DOHH2 (cell line): ENCODE measurements at regions not wholly inside any gene's neighbourhood (a gene's known extent, or its start where the extent isn't known, plus 50 kb on each side); places are given as distances from the start of the nearest gene placed in this dataset.

Source experiments
- EZH2phosphoT487 ChIP-seq: fragments of 200-600 bp; sonication (generic); IDR thresholded peaks from 2 replicates; pipeline ENCODE4 v1.6.1; 2017; ENCODE audit warnings: borderline replicate concordance, mild to moderate bottlenecking, antibody characterized with exemption, low read length, moderate library complexity, mixed read lengths
- TF ChIP-seq, protein P1 (sequence below): fragments of 200-600 bp; sonication (generic); IDR thresholded peaks from one replicate; pipeline ENCODE4 v1.5.1; 2014; ENCODE audit warnings: antibody characterized with exemption, mild to moderate bottlenecking, low read depth, low read length; ENCODE audit not compliant: poor library complexity, severe bottlenecking

DNA sequence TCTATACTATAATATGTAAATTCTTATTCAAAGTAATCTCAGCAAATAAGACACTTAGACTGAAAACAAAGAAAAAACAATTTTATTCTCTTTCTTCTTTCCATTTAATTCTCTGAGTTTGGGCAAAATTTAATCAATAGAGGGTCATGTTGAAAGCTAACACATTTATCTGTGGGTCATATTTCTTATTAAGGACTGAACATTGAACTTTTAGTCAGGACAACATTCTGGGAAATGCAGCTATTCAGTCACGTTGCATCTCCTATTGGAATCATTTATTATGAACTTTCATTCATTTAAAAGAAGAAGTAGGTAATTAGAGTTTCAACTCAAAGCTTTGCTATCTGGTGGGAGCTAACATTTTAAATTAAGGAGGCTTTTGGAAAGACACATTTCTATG is 372.5 kb downstream of the MAN2A1 start:
- TF ChIP-seq, protein P1, sequence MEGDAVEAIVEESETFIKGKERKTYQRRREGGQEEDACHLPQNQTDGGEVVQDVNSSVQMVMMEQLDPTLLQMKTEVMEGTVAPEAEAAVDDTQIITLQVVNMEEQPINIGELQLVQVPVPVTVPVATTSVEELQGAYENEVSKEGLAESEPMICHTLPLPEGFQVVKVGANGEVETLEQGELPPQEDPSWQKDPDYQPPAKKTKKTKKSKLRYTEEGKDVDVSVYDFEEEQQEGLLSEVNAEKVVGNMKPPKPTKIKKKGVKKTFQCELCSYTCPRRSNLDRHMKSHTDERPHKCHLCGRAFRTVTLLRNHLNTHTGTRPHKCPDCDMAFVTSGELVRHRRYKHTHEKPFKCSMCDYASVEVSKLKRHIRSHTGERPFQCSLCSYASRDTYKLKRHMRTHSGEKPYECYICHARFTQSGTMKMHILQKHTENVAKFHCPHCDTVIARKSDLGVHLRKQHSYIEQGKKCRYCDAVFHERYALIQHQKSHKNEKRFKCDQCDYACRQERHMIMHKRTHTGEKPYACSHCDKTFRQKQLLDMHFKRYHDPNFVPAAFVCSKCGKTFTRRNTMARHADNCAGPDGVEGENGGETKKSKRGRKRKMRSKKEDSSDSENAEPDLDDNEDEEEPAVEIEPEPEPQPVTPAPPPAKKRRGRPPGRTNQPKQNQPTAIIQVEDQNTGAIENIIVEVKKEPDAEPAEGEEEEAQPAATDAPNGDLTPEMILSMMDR = no peak
- no peak for TF ChIP-seq EZH2phosphoT487
